ENCODE measurements at regions not wholly inside any gene's neighbourhood (a gene's known extent, or its start where the extent isn't known, plus 50 kb on each side); places are given as distances from the start of the nearest gene placed in this dataset.

GRCh38 chr18:56330366-56331110 lies 307.9 kb downstream of the TXNL1 start:
- Mint-ChIP-seq H3K36me3 (ENCODE audit: low read depth) (no peaks in the 10 kb centered on the region), H3K4me3 (ENCODE audit: unreplicated experiment) (no peak overlapping the region), H3K4me1 (ENCODE audit: low read depth) (peaks cover 28% of the 10 kb centered on the region), H3K27ac (ENCODE audit: unreplicated experiment) (no peak overlapping the region), H3K9me3 (ENCODE audit: low read depth) (no peaks in the 10 kb centered on the region), H3K27me3 (ENCODE audit: low read depth) (no peaks in the 10 kb centered on the region)
- TF ChIP-seq, protein P1, sequence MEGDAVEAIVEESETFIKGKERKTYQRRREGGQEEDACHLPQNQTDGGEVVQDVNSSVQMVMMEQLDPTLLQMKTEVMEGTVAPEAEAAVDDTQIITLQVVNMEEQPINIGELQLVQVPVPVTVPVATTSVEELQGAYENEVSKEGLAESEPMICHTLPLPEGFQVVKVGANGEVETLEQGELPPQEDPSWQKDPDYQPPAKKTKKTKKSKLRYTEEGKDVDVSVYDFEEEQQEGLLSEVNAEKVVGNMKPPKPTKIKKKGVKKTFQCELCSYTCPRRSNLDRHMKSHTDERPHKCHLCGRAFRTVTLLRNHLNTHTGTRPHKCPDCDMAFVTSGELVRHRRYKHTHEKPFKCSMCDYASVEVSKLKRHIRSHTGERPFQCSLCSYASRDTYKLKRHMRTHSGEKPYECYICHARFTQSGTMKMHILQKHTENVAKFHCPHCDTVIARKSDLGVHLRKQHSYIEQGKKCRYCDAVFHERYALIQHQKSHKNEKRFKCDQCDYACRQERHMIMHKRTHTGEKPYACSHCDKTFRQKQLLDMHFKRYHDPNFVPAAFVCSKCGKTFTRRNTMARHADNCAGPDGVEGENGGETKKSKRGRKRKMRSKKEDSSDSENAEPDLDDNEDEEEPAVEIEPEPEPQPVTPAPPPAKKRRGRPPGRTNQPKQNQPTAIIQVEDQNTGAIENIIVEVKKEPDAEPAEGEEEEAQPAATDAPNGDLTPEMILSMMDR (IDR thresholded peaks at IDR 0.05): no peak
- DNase-seq (ENCODE audit: low spot score): no peak

GRCh38 chr18:56329536-56329935 lies 308.9 kb downstream of the TXNL1 start:
- TF ChIP-seq, protein P1 (IDR thresholded peaks at IDR 0.05): no peak
- Mint-ChIP-seq H3K27me3 (ENCODE audit: low read depth) (no peaks in the 10 kb centered on the region), H3K36me3 (ENCODE audit: low read depth) (no peaks in the 10 kb centered on the region), H3K9me3 (ENCODE audit: low read depth) (no peaks in the 10 kb centered on the region), H3K4me1 (ENCODE audit: low read depth) (peaks cover 28% of the 10 kb centered on the region), H3K27ac (ENCODE audit: unreplicated experiment) (no peak overlapping the region), H3K4me3 (ENCODE audit: unreplicated experiment) (no peak overlapping the region)
- no peak for DNase-seq (ENCODE audit: low spot score)

DNA sequence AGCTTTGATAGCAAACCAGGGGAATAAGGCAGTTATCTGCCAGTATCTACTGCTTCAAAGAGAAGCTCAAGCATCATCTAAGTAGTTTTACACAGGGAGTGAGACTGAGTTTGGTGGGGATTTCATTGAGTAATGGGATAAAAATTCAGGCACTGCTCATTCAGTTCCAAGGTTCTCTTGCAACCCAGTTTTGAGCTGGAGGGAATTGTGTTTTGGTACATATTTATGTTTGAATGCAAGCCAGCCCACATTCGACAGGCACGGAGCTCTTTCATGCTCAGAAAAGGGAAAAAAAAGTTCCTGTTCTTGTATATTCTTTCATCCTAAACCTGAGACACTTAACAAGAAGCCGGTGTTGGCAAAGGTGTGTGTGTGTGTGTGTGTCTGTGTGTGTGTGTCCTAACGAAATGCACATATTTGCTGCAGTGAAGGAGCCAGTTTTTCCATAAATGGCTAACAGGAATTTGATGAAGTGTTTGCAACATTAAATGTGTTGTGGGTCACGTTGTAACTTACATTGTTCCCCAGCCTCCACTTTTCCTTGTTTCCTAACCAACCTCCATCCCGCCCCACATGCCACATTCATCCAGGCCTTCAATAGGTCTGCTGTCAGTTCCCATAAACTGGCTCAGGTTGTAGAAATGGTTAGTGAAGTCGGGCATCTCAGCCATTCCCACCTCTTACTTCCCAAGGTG lies 311.1 kb downstream of the TXNL1 start:
- no peak overlapping the region for H3K4me3 Mint-ChIP-seq (ENCODE audit: unreplicated experiment)
- DNase-seq (ENCODE audit: low spot score): no peak
- TF ChIP-seq, protein P1 (IDR thresholded peaks at IDR 0.05): no peak
- H3K36me3 Mint-ChIP-seq (ENCODE audit: low read depth): no peaks in the 10 kb centered on the region
- no peaks in the 10 kb centered on the region for H3K9me3 Mint-ChIP-seq (ENCODE audit: low read depth)
- H3K27ac Mint-ChIP-seq (ENCODE audit: unreplicated experiment): peak overlapping the region; percentile 30
- H3K4me1 Mint-ChIP-seq (ENCODE audit: low read depth): peaks cover 23% of the 10 kb centered on the region
- no peaks in the 10 kb centered on the region for H3K27me3 Mint-ChIP-seq (ENCODE audit: low read depth)

- no peaks in the 10 kb centered on the region for H3K27me3 Mint-ChIP-seq (ENCODE audit: low read depth)
Measured at GRCh38 chr18:56326336-56327072, 311.9 kb downstream of the TXNL1 start.

GRCh38 chr18:56323673-56324072 lies 314.7 kb downstream of the TXNL1 start:
- TF ChIP-seq, protein P1 (IDR thresholded peaks at IDR 0.05): no peak
- Mint-ChIP-seq H3K4me3 (ENCODE audit: unreplicated experiment) (no peak overlapping the region), H3K27ac (ENCODE audit: unreplicated experiment) (no peak overlapping the region), H3K9me3 (ENCODE audit: low read depth) (no peaks in the 10 kb centered on the region), H3K27me3 (ENCODE audit: low read depth) (no peaks in the 10 kb centered on the region), H3K4me1 (ENCODE audit: low read depth) (peaks cover 9% of the 10 kb centered on the region), H3K36me3 (ENCODE audit: low read depth) (no peaks in the 10 kb centered on the region)
- DNase-seq (ENCODE audit: low spot score): no peak

More at GRCh38 chr18:56326336-56327072, 311.9 kb downstream of the TXNL1 start:
- peaks cover 22% of the 10 kb centered on the region for H3K4me1 Mint-ChIP-seq (ENCODE audit: low read depth)
- H3K27ac Mint-ChIP-seq (ENCODE audit: unreplicated experiment): no peak overlapping the region
- no peak overlapping the region for H3K4me3 Mint-ChIP-seq (ENCODE audit: unreplicated experiment)
- TF ChIP-seq, protein P1 (IDR thresholded peaks at IDR 0.05): no peak
- H3K9me3 Mint-ChIP-seq (ENCODE audit: low read depth): no peaks in the 10 kb centered on the region
- no peaks in the 10 kb centered on the region for H3K36me3 Mint-ChIP-seq (ENCODE audit: low read depth)
- DNase-seq (ENCODE audit: low spot score): no peak
